ENCODE measurements at regions not wholly inside any gene's neighbourhood (a gene's known extent, or its start where the extent isn't known, plus 50 kb on each side); places are given as distances from the start of the nearest gene placed in this dataset.

DNA sequence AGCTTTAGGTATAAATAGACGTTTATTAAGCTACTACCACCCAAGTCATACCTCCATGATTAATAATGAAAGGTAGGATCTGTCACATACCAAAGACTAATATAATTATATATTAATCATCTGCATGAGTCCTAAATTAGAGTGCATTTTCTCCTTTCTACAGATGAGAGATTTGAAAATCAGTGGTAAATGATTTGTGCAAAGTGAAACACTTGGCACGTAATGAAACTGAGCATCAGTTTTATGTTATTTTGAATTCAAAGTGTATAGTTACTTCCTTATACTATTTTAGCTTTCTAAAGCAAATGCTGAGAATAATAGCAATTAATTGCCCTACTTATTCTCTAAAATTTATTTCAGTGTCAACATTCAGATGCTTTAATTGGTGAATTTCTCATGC, 615.3 kb downstream of the TRIB2 start:
- TF ChIP-seq EZH2 (IDR thresholded peaks at IDR 0.05) (no peak), EZH2phosphoT487 (IDR thresholded peaks at IDR 0.05) (no peak)
- TF ChIP-seq, protein P1, sequence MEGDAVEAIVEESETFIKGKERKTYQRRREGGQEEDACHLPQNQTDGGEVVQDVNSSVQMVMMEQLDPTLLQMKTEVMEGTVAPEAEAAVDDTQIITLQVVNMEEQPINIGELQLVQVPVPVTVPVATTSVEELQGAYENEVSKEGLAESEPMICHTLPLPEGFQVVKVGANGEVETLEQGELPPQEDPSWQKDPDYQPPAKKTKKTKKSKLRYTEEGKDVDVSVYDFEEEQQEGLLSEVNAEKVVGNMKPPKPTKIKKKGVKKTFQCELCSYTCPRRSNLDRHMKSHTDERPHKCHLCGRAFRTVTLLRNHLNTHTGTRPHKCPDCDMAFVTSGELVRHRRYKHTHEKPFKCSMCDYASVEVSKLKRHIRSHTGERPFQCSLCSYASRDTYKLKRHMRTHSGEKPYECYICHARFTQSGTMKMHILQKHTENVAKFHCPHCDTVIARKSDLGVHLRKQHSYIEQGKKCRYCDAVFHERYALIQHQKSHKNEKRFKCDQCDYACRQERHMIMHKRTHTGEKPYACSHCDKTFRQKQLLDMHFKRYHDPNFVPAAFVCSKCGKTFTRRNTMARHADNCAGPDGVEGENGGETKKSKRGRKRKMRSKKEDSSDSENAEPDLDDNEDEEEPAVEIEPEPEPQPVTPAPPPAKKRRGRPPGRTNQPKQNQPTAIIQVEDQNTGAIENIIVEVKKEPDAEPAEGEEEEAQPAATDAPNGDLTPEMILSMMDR (IDR thresholded peaks at IDR 0.05), result no peak
